GM12891 (cell line): ENCODE measurements at regions not wholly inside any gene's neighbourhood (a gene's known extent, or its start where the extent isn't known, plus 50 kb on each side); places are given as distances from the start of the nearest gene placed in this dataset.

Experiments
- DNase-seq: peaks from one replicate; pipeline ENCODE4 v3.0.0; 2011; ENCODE audit warnings: low spot score; ENCODE audit not compliant: insufficient read length
- FAIRE-seq: peaks from 2 replicates; lab custom pipeline; 2011; peaks lifted over from hg19 to GRCh38; lab: Jason Lieb, UNC
- PAX5 ChIP-seq: IDR thresholded peaks from 2 replicates; pipeline ENCODE4 v1.6.1; 2011; ENCODE audit warnings: low read length, moderate library complexity, mild to moderate bottlenecking; ENCODE audit not compliant: insufficient read depth, severe bottlenecking
- POLR2A ChIP-seq: IDR thresholded peaks from 2 replicates; pipeline ENCODE4 v1.6.1; 2011; ENCODE audit warnings: low read depth, low read length, control low read depth
- POLR2AphosphoS5 ChIP-seq: IDR thresholded peaks from 2 replicates; pipeline ENCODE4 v1.6.1; 2011; ENCODE audit warnings: low read depth, low read length, control low read depth
- POU2F2 ChIP-seq: IDR thresholded peaks from 2 replicates; pipeline ENCODE4 v1.6.1; 2011; ENCODE audit warnings: low read depth, mild to moderate bottlenecking, control low read depth, low read length, moderate library complexity
- SPI1 ChIP-seq: IDR thresholded peaks from 2 replicates; pipeline ENCODE4 v1.6.1; 2011; ENCODE audit warnings: low read depth, low read length, control low read depth
- TAF1 ChIP-seq: IDR thresholded peaks from 2 replicates; pipeline ENCODE4 v1.6.1; 2011; ENCODE audit warnings: low read depth, low read length, control low read depth

DNA sequence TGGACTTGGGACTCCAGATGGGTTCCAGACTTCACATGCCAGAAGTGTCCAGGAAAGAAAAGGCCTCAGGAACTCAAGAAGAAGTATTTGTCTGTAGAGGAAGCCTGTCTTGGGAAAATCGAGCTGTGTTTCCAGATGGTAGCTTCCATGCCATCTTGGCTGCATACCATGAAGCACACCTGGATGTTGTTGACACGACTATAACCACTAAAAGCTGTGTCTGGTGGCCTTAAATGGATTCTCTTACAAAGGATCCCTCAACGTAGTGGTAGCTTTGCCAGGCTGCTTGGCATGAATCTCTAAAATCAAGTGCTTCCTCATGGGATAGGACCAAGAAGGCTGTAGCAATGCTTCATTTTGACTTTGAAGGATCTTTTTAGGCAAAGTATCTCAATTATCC is 313.4 kb upstream of the BOD1L1 start:
- no peak for TF ChIP-seq POLR2AphosphoS5
- DNase-seq (no peak), FAIRE-seq (no peak)

DNA sequence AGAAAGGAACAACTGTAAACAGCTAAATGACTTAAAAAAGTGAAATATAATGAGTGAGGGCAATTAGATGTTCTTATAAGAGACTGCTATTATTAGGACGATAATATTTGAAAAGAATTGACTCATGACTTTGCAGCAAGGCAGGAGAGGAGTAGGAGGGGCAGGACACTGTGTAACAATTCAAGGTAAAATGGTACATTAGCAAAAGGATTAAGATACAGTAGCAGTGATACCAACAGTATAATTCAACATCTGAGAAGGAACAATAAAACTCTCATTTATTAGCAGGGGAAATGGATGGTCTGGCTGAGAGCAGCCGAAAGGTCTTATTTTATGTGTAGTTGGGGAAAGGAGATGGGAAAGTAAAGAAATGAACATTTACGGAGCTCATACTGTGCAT is 315.5 kb upstream of the BOD1L1 start:
- TF ChIP-seq POLR2A (no peak), PAX5 (no peak)
- DNase-seq (no peak), FAIRE-seq (no peak)

DNA sequence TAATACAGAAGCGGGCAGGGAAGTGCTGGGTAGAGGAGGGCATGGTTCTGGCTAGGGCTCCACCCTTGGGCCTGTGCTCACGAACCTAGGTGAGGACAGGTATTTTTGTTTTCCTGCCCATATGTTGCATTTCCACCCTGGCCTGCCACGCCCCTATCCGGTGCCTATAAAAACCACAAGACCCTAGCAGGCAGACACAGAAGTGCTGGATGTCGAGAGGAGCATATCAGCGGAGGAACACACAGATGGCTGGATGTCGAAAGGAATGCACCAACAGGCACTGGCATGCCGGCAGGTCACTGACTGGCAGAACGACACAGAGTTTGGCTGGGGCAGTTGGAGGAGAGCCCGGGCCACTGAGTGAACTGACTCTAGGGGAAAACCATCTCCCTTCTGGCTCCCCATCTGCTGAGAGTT is 316.6 kb upstream of the BOD1L1 start:
- no peak for FAIRE-seq
- TF ChIP-seq POLR2AphosphoS5 (no peak), POU2F2 (no peak), TAF1 (no peak), POLR2A (no peak), SPI1 (no peak), PAX5 (no peak)
- DNase-seq = no peak

DNA sequence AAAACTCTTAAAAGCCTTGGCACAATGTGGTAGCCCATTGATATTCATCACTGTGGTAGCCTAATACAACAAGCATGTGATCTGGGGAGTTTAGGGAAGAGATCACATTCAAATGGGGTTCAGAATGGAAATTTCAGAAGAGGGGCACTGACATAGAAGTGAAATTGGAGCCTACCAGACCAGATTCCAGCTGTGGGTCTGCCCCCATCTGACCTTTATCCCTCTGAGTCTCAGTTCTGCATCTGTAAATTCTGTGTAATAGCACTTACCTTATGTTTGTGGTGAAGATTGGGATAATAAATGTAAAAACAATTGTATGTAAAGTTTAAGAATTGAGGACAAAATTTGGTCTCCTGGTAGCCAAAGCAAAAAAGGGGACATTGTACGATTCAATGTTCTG is 320.4 kb upstream of the BOD1L1 start:
- no peak for DNase-seq
- FAIRE-seq = no peak
- TF ChIP-seq POLR2A (no peak), SPI1 (no peak), PAX5 (no peak), POLR2AphosphoS5 (no peak), TAF1 (no peak), POU2F2 (no peak)

DNA sequence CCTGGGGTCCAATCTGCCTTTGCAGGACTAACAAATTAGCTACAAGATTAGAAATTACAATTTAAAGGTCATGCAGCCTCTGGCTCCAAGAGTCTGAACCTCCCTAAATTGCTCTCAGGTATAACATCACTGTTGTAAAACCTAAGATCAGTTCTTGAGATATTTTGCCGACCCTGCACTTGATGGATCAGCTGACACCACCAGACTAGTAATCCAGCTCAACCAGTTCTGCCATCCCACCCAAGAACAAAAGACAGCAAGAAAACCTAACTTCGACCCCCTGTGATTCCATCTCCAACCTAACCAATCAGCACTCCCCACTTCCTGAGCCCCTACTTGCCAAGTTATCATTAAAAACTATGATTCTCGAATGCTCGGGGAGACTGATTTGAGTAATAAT is 323.0 kb upstream of the BOD1L1 start:
- no peak for FAIRE-seq
- TF ChIP-seq POLR2A = no peak
- TF ChIP-seq TAF1 = no peak
- no peak for DNase-seq

DNA sequence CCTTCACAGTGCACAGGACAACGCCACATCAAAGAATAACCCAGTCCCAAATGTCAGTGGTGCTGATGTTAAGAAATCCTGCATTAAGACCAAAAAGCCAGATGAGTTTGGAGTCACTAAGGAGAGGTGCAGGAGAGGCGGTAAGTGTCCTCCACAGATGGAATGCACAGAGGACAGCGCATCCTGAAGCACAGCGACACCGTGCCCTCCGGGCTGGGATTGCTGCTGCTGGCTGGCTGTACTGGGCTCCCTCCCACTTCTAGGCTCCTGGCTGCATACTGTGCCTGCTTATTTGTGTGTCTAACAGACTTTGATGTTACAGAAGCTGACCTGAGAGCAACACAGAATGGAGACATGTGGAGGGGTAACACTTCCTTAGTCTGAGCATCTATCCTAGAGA is 325.6 kb upstream of the BOD1L1 start:
- FAIRE-seq = no peak
- TF ChIP-seq POLR2A (no peak), SPI1 (no peak), POLR2AphosphoS5 (no peak), PAX5 (no peak), TAF1 (no peak), POU2F2 (no peak)
- no peak for DNase-seq

DNA sequence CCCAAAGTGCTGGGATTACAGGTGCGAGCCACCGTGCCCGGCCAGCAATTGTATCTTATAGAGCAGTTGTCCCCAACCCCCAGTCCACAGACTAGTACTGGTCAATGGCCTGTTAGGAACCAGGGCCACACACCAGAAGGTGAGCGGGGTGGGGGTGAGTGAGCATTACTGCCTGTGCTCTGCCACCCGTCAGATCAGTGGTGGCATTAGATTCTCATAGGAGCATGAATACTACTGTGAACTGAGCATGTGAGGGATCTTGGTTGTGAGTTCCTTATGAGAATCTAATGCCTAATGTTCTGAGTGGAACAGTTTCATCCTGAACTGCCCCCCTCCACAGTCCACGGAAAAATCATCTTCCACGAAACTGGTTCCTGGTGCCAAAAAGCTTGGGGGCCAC is 328.0 kb upstream of the BOD1L1 start:
- DNase-seq (no peak), FAIRE-seq (no peak)
- no peak for TF ChIP-seq TAF1
- no peak for TF ChIP-seq POLR2A

DNA sequence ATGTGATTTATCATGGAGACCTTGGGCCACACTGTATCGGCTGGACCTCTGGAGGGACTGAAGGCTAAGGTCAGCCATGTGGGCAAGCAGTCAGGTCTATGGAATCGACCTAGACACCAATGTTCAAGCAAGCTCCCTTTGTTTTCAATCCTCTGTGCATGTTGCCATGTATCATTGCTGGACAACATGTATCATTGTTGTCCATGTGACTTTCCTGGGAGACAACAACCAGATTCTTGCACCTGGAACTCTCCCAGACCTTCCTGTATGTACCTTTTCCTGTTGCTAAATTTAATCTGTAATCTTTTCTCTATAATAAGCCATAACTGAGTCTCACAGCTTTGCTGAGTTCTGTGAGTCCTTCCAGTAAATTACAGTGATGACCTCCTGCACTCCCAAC is 329.4 kb upstream of the BOD1L1 start:
- DNase-seq = no peak
- no peak for TF ChIP-seq TAF1
- no peak for FAIRE-seq

DNA sequence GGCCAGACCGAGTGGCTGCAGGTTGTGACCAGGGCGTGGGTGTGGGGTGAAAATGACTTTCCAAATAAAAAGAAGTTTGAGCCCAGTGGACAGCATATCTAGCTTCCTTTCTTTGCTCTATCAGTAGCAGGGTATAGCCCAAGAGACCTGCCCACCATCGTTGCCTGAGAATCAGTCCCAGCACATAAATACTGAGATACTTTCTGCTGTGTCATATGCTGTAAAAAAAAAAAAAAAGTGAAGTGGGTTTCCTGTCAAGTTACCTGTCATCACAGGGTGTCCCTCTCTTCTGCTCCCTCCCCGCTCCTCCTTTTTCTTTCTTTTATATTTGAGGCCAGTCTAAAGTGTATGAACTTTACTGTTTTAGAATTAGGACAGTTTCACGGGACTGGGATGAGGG is 330.3 kb upstream of the BOD1L1 start:
- TF ChIP-seq POLR2AphosphoS5 = no peak
- no peak for TF ChIP-seq POLR2A
- TF ChIP-seq SPI1 = no peak
- TF ChIP-seq TAF1 = no peak
- no peak for TF ChIP-seq PAX5
- DNase-seq (no peak), FAIRE-seq (no peak)

DNA sequence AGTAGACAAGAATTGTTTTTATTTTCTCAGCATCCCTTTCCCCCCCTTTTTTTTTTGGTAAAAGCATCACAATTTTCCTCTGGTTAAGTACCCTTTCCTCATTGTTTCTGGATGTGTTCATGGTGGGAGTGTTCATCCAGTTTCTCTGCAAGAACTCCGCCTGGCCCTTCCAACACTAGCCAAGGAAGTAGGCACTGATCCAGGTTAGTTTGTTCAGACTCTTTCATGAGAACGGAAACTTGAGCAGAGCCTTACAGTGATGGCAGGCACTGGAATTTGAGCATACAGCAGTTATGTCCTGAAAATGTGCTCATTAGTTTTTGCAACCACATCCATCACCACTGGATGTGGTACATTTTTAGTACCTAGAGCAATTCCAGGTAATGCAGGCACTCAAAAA is 336.1 kb upstream of the BOD1L1 start:
- no peak for FAIRE-seq

DNA sequence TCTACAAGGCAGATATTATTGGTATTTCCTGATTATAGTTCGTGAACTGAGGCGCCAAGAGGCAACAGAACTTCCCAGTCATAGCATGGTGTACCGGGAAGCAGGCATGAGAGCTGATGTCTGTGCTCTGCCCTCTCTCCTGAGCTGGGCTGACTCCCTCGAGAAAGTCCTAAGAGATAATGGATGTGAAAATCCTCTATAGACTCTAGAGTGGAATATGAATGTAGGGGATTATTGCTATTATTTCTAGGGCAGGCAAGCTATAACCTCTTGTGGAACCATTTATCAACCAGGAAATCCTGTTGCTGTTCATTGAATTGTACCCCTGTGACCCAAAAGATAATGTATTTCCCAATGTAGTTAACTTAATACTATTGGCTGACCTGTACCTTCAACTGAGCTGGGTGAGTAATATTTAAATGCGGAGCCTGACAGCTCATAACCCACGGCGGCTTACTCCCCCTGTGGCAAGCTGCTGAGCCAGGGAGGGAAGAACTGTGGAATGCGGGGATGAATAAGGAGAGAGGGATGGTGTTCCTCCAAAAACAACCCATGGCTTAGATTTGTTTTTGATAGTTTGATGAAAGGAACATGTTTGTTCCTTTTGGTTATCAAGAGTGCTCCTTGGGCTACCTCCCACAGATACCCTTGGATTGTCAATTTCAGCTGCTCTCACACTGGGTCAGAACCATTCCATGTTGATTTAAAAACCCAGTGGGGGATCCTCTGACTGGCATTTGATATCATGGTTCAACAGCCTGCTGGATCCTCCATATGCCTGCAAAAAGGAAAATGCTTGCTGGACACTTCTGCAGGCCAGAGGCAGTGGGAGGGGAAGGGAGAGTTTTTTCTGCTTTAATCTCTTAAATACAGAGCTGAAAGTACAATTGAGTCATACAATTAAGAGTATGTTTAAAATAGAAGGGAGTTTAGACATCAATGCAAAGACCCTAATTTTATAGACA is 339.0 kb upstream of the BOD1L1 start:
- DNase-seq = no peak
- no peak for FAIRE-seq
- TF ChIP-seq TAF1 = no peak
- no peak for TF ChIP-seq POLR2AphosphoS5
- TF ChIP-seq PAX5 = no peak
- no peak for TF ChIP-seq SPI1
- no peak for TF ChIP-seq POU2F2
- TF ChIP-seq POLR2A = no peak

More for the DNA sequence above, 336.1 kb upstream of the BOD1L1 start:
- no peak for TF ChIP-seq POLR2A
- TF ChIP-seq SPI1 = no peak
- TF ChIP-seq POLR2AphosphoS5 = no peak
- no peak for TF ChIP-seq TAF1
- no peak for TF ChIP-seq POU2F2
- no peak for TF ChIP-seq PAX5
- DNase-seq = no peak
